IPS-18a (cell line): ENCODE measurements at regions not wholly inside any gene's neighbourhood (a gene's known extent, or its start where the extent isn't known, plus 50 kb on each side); places are given as distances from the start of the nearest gene placed in this dataset.
A peak's percentile ranks its signal among the peaks of the same experiment; 100 is the strongest.
"Not testable (repeated sequence)": the region's sequence is repeated elsewhere in the genome, so short reads cannot be mapped to it uniquely, and the experiment has no call there.

Experiments used
- H3K27ac ChIP-seq: one replicate; pipeline ENCODE4 v1.5.1; 2013; ENCODE audit warnings: low read length
- H3K27me3 ChIP-seq: one replicate; pipeline ENCODE4 v1.6.1; 2013; ENCODE audit warnings: mild to moderate bottlenecking, low read length; ENCODE audit not compliant: control insufficient read depth, insufficient read depth
- H3K36me3 ChIP-seq: one replicate; pipeline ENCODE4 v1.6.1; 2013; ENCODE audit warnings: low read depth, low read length; ENCODE audit not compliant: control insufficient read depth
- H3K4me1 ChIP-seq: one replicate; pipeline ENCODE4 v1.6.1; 2013; ENCODE audit warnings: low read depth, low read length; ENCODE audit not compliant: control insufficient read depth
- H3K4me3 ChIP-seq: one replicate; pipeline ENCODE4 v1.5.1; 2013; ENCODE audit warnings: low read length
- H3K9ac ChIP-seq: one replicate; pipeline ENCODE4 v1.6.1; 2013; ENCODE audit warnings: mild to moderate bottlenecking, low read length, moderate library complexity
- H3K9me3 ChIP-seq: one replicate; pipeline ENCODE4 v1.6.1; 2013; ENCODE audit warnings: low read depth, low read length; ENCODE audit not compliant: control insufficient read depth

- H3K9me3 ChIP-seq: no peaks in the 10 kb centered on the region
- H3K4me1 ChIP-seq: no peaks in the 10 kb centered on the region
- H3K4me3 ChIP-seq: no peak overlapping the region
- no peaks in the 10 kb centered on the region for H3K27me3 ChIP-seq
- no peak overlapping the region for H3K27ac ChIP-seq
- no peaks in the 10 kb centered on the region for H3K36me3 ChIP-seq
- H3K9ac ChIP-seq: no peak overlapping the region
Observed at GRCh38 chr7:13737563-13737962, 251.9 kb downstream of the ETV1 start.

DNA sequence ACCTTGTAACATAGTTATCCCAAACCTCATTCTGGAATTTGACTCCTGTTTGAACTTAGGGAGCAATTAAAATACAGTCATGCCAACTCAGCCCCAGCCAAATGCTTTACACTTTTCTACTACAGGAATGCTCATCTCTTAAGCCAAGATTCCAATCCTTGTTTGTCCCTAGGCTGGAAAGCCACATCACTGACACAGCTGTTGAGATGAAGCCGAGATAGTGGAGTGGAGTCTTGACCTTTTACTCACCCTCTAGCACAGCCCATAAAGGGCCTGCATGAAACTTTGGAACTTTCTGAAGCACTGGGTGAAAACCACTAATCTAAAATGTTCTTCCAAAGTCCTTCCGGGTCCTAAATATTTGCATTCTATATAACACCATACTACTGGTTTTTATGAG, 247.3 kb downstream of the ETV1 start:
- Histone ChIP-seq H3K9ac (no peak overlapping the region), H3K4me1 (peaks cover 9% of the 10 kb centered on the region), H3K27me3 (no peaks in the 10 kb centered on the region), H3K36me3 (no peaks in the 10 kb centered on the region), H3K27ac (no peak overlapping the region), H3K9me3 (no peaks in the 10 kb centered on the region), H3K4me3 (no peak overlapping the region)

DNA sequence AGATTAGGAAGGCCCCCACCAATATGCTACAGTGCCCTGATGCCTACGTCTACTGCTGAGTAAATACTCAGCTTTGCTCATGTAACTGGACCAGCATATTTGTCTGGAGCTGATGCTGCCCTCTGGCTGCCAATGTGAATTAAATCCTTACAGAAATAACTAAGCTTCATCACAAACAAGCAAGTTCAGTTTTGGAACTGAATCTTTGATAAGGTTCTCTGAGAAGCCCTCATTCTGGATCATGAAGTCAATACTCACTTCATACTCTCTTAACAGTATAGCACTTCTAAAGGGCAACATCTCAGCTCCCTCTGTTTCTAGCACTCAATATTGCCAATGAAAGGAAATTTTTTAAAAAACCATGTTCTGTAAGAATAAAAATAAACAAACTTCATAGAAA, 246.7 kb downstream of the ETV1 start:
- Histone ChIP-seq H3K27me3 (no peaks in the 10 kb centered on the region), H3K9ac (no peak overlapping the region), H3K27ac (no peak overlapping the region)

DNA sequence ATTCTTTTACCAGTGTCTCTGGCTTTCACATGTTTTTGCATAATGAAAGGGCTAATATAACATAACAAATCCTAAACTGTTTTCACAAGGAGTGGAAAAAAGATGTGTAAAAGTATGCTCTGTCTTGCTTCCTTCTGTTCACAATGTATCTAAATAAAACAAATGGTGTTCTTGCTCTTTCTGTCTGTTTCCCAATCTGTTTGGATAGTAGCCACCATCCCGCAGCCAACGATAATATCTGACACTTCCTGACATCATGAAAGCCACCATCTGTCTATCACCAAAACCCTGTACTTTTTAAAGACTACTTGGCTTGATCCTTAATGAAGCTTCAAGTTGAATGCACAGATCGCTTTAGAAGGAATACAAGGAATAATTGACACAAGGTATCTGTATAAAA, 246.2 kb downstream of the ETV1 start:
- no peak overlapping the region for H3K9ac ChIP-seq
- no peaks in the 10 kb centered on the region for H3K27me3 ChIP-seq
- H3K9me3 ChIP-seq: no peaks in the 10 kb centered on the region
- H3K27ac ChIP-seq: no peak overlapping the region
- no peak overlapping the region for H3K4me3 ChIP-seq
- H3K4me1 ChIP-seq: peaks cover 16% of the 10 kb centered on the region
- H3K36me3 ChIP-seq: no peaks in the 10 kb centered on the region

More for the DNA sequence above, 246.7 kb downstream of the ETV1 start:
- Histone ChIP-seq H3K4me1 (peaks cover 12% of the 10 kb centered on the region), H3K4me3 (no peak overlapping the region), H3K36me3 (no peaks in the 10 kb centered on the region), H3K9me3 (no peaks in the 10 kb centered on the region)

- Histone ChIP-seq H3K27ac (no peak overlapping the region), H3K4me3 (no peak overlapping the region), H3K36me3 (no peaks in the 10 kb centered on the region), H3K27me3 (no peaks in the 10 kb centered on the region), H3K9ac (no peak overlapping the region), H3K9me3 (no peaks in the 10 kb centered on the region), H3K4me1 (peaks cover 36% of the 10 kb centered on the region)
Observed at GRCh38 chr7:13745530-13745929, 243.9 kb downstream of the ETV1 start.

GRCh38 chr7:13748998-13749397, 240.5 kb downstream of the ETV1 start:
- H3K4me3 ChIP-seq: peak overlapping the region; percentile 31
- H3K27ac ChIP-seq: no peak overlapping the region
- H3K4me1 ChIP-seq: peaks cover 27% of the 10 kb centered on the region
- H3K9ac ChIP-seq: no peak overlapping the region
- no peaks in the 10 kb centered on the region for H3K36me3 ChIP-seq
- no peaks in the 10 kb centered on the region for H3K9me3 ChIP-seq
- no peaks in the 10 kb centered on the region for H3K27me3 ChIP-seq

- no peak overlapping the region for H3K4me3 ChIP-seq
- peaks cover 27% of the 10 kb centered on the region for H3K4me1 ChIP-seq
- H3K9ac ChIP-seq: no peak overlapping the region
- H3K27ac ChIP-seq: no peak overlapping the region
- no peaks in the 10 kb centered on the region for H3K9me3 ChIP-seq
- H3K36me3 ChIP-seq: no peaks in the 10 kb centered on the region
- H3K27me3 ChIP-seq: no peaks in the 10 kb centered on the region
Observed at GRCh38 chr7:13749636-13750035, 239.8 kb downstream of the ETV1 start.

DNA sequence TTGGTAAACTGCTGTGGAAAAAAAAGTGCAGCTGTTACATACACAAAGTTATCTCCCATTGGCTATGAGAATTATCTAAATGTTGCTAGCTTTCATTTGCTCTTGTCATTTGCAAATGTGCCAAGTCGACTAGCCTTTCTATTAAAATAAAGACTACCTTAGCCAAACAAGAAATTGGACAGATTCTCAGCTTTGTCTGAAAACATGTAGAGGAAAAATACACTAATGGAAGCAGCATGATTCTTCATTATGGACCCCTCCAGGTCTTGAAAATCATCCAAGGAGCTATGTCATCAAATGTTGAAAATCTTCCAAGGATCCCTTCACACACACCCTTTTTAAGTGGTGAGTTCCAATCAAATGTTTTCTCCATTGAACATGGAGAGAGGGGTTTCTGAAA, 237.7 kb downstream of the ETV1 start:
- Histone ChIP-seq H3K4me3 (no peak overlapping the region), H3K9me3 (no peaks in the 10 kb centered on the region), H3K9ac (no peak overlapping the region), H3K4me1 (peaks cover 27% of the 10 kb centered on the region), H3K36me3 (no peaks in the 10 kb centered on the region), H3K27me3 (no peaks in the 10 kb centered on the region), H3K27ac (no peak overlapping the region)

GRCh38 chr7:13757841-13758240, 231.6 kb downstream of the ETV1 start:
- Histone ChIP-seq H3K27me3 (no peaks in the 10 kb centered on the region), H3K9me3 (no peaks in the 10 kb centered on the region), H3K4me1 (no peaks in the 10 kb centered on the region), H3K36me3 (no peaks in the 10 kb centered on the region), H3K9ac (no peak overlapping the region), H3K4me3 (no peak overlapping the region), H3K27ac (no peak overlapping the region)

GRCh38 chr7:13765853-13766252, 223.6 kb downstream of the ETV1 start:
- H3K4me1 ChIP-seq, H3K9me3 ChIP-seq: not testable (repeated sequence)

GRCh38 chr7:13770305-13770704, 219.2 kb downstream of the ETV1 start:
- Histone ChIP-seq H3K9me3 (no peaks in the 10 kb centered on the region), H3K27ac (no peak overlapping the region), H3K36me3 (no peaks in the 10 kb centered on the region), H3K9ac (no peak overlapping the region), H3K27me3 (no peaks in the 10 kb centered on the region), H3K4me1 (peaks cover 4% of the 10 kb centered on the region), H3K4me3 (no peak overlapping the region)

More at GRCh38 chr7:13765853-13766252, 223.6 kb downstream of the ETV1 start:
- not testable (repeated sequence) for H3K36me3 ChIP-seq, H3K27ac ChIP-seq, H3K9ac ChIP-seq, H3K27me3 ChIP-seq, H3K4me3 ChIP-seq

GRCh38 chr7:13774976-13775375, 214.5 kb downstream of the ETV1 start:
- no peaks in the 10 kb centered on the region for H3K27me3 ChIP-seq
- H3K9me3 ChIP-seq: no peaks in the 10 kb centered on the region
- H3K9ac ChIP-seq: no peak overlapping the region
- H3K4me1 ChIP-seq: peaks cover 4% of the 10 kb centered on the region
- H3K27ac ChIP-seq: no peak overlapping the region
- no peak overlapping the region for H3K4me3 ChIP-seq
- H3K36me3 ChIP-seq: no peaks in the 10 kb centered on the region
